ENCODE measurements at regions not wholly inside any gene's neighbourhood (a gene's known extent, or its start where the extent isn't known, plus 50 kb on each side); places are given as distances from the start of the nearest gene placed in this dataset.
"Not testable (repeated sequence)": the region's sequence is repeated elsewhere in the genome, so short reads cannot be mapped to it uniquely, and the experiment has no call there.

DNA sequence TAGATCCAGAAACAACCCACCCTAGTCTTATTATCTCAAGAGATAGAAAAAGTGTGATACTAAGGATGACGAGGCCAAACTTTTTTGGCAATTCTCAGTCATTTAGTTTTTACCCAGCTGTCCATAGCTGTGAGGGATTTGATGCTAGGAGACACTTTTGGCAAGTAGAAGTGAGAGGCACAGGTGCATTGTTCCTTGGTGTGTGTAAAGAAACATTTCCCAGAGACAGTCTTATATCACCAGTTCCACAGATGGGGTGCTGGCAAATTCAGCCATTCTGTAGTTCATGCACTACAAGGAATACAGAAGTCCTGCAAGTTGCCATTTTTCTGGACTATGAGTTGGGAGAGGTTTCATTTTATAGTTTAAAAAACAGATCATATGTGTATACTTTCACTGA is 403.3 kb upstream of the GHITM start:
- Histone ChIP-seq H3K27ac (ENCODE audit: low read depth, low read length) (no peak overlapping the region), H3K36me3 (ENCODE audit: control insufficient read depth, insufficient read depth, low read length) (no peaks in the 10 kb centered on the region), H3K4me1 (ENCODE audit: control insufficient read depth, insufficient read depth, low read length) (no peaks in the 10 kb centered on the region), H3K4me3 (ENCODE audit: low read depth, low read length) (no peak overlapping the region), H3K9me3 (ENCODE audit: control insufficient read depth, insufficient read depth, low read depth, low read length) (peaks cover 15% of the 10 kb centered on the region), H3K9ac (ENCODE audit: low read length) (no peak overlapping the region), H3K27me3 (ENCODE audit: control insufficient read depth, insufficient read depth, low read length) (no peaks in the 10 kb centered on the region)

DNA sequence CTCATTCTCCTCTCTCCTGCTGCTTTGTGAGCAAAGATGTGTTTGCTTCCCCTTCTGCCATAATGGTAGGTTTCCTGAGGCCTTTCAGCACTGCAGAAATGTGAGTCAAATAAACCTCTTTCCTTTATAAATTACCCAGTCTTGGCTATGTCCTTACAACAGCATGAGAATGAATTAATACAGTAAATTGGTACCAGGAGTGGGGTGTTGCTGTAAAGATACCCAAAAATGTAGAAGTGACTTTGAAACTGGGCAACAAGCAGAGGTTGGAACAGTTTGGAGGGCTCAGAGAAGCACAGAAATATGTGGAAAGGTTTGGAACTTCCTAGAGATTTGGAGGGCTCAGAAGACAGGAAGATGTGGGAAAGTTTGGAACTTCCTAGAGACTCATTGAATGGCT is 388.7 kb upstream of the GHITM start:
- peaks cover 58% of the 10 kb centered on the region for H3K9me3 ChIP-seq (ENCODE audit: control insufficient read depth, insufficient read depth, low read depth, low read length)
- H3K27me3 ChIP-seq (ENCODE audit: control insufficient read depth, insufficient read depth, low read length): no peaks in the 10 kb centered on the region
- no peak overlapping the region for H3K9ac ChIP-seq (ENCODE audit: low read length)
- H3K4me3 ChIP-seq (ENCODE audit: low read depth, low read length): no peak overlapping the region
- no peak overlapping the region for H3K27ac ChIP-seq (ENCODE audit: low read depth, low read length)
- no peaks in the 10 kb centered on the region for H3K4me1 ChIP-seq (ENCODE audit: control insufficient read depth, insufficient read depth, low read length)
- H3K36me3 ChIP-seq (ENCODE audit: control insufficient read depth, insufficient read depth, low read length): no peaks in the 10 kb centered on the region

DNA sequence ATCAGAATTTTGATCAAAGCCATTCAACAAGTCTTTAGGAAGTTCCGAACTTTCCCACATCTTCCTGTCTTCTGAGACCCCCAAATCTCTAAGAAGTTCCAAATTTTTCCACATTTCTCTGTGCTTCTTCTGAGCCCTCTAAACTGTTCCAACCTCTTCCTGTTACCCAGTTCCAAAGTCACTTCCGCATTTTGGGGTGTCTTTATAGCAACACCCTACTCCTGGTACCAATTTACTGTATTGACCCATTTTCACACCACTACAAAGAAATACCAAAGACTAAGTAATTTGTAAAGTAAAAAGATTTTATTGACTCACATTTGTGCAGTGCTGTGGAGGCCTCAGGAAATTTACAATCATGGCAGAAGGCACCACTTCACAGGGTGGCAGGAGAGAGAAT is 385.8 kb upstream of the GHITM start:
- Histone ChIP-seq H3K9ac (ENCODE audit: low read length) (no peak overlapping the region), H3K9me3 (ENCODE audit: control insufficient read depth, insufficient read depth, low read depth, low read length) (peaks cover 54% of the 10 kb centered on the region), H3K4me3 (ENCODE audit: low read depth, low read length) (no peak overlapping the region), H3K27ac (ENCODE audit: low read depth, low read length) (no peak overlapping the region), H3K36me3 (ENCODE audit: control insufficient read depth, insufficient read depth, low read length) (no peaks in the 10 kb centered on the region), H3K4me1 (ENCODE audit: control insufficient read depth, insufficient read depth, low read length) (no peaks in the 10 kb centered on the region), H3K27me3 (ENCODE audit: control insufficient read depth, insufficient read depth, low read length) (peaks cover 13% of the 10 kb centered on the region; the same call in 1 of the 2 replicates)

DNA sequence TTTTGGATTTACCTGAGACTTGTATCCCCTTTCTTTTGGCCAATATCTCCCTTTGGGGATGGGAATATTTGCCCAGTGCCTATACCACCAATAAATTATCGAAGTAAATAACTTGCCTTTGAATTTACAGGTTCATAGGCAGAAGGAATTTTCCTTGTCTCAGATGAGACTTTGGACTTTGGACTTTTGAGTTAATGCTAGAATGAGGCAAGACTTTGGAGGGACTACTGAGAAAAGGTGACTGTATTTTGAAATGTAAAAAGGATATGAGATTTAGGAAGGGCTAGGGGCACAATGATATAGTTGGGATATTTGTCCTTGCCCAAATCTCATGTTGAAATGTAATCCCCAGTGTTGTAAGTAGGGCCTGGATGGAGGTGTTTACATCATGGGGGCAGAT is 384.5 kb upstream of the GHITM start:
- peaks cover 48% of the 10 kb centered on the region for H3K9me3 ChIP-seq (ENCODE audit: control insufficient read depth, insufficient read depth, low read depth, low read length)
- peaks cover 25% of the 10 kb centered on the region for H3K27me3 ChIP-seq (ENCODE audit: control insufficient read depth, insufficient read depth, low read length)
- peaks cover 6% of the 10 kb centered on the region for H3K4me1 ChIP-seq (ENCODE audit: control insufficient read depth, insufficient read depth, low read length)
- H3K9ac ChIP-seq (ENCODE audit: low read length): no peak overlapping the region
- no peaks in the 10 kb centered on the region for H3K36me3 ChIP-seq (ENCODE audit: control insufficient read depth, insufficient read depth, low read length)
- no peak overlapping the region for H3K27ac ChIP-seq (ENCODE audit: low read depth, low read length)
- no peak overlapping the region for H3K4me3 ChIP-seq (ENCODE audit: low read depth, low read length)

DNA sequence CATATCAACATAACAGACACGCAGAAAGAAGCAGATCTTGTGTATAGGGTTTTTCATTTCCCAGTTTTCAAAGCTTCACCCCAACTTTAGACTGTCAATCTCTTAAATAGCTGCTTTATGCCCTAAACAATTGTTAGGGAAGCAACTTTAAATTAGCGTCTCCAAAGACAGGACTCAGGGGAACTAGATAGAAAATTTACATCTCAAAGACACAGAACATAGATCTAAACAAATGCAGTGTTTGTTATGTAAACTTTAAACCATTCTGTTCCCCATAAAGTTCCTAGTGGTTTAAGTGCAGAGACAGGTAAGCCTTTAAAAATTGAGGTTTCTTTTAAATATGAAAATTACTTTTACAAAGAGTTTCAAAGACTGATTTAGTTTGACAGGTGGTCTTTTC is 379.2 kb upstream of the GHITM start:
- no peaks in the 10 kb centered on the region for H3K36me3 ChIP-seq (ENCODE audit: control insufficient read depth, insufficient read depth, low read length)
- H3K9me3 ChIP-seq (ENCODE audit: control insufficient read depth, insufficient read depth, low read depth, low read length): no peaks in the 10 kb centered on the region
- no peak overlapping the region for H3K27ac ChIP-seq (ENCODE audit: low read depth, low read length)
- H3K27me3 ChIP-seq (ENCODE audit: control insufficient read depth, insufficient read depth, low read length): peaks cover 46% of the 10 kb centered on the region
- H3K4me1 ChIP-seq (ENCODE audit: control insufficient read depth, insufficient read depth, low read length): peaks cover 13% of the 10 kb centered on the region
- H3K4me3 ChIP-seq (ENCODE audit: low read depth, low read length): no peak overlapping the region
- H3K9ac ChIP-seq (ENCODE audit: low read length): no peak overlapping the region

DNA sequence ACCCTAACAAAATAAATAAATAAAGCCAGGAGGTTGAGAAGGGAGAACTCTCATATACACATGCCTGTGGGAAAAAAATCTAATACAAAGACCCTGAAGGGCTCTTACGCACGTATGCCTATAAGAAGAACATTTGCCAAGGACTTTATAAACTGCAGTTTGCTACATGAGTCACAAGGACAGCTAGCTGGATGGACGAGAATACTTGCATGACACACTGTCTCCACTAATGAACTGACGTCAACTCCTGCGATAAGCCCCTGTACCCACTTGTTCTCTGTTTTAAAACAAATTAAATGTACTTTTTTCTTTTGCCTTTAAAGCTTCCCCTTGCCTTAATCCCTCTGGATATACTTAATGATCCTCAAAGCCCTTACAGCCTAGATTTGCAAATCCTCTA is 374.6 kb upstream of the GHITM start:
- Histone ChIP-seq H3K27ac (ENCODE audit: low read depth, low read length) (no peak overlapping the region), H3K27me3 (ENCODE audit: control insufficient read depth, insufficient read depth, low read length) (peaks cover 22% of the 10 kb centered on the region), H3K36me3 (ENCODE audit: control insufficient read depth, insufficient read depth, low read length) (no peaks in the 10 kb centered on the region), H3K4me1 (ENCODE audit: control insufficient read depth, insufficient read depth, low read length) (peaks cover 8% of the 10 kb centered on the region), H3K4me3 (ENCODE audit: low read depth, low read length) (no peak overlapping the region), H3K9me3 (ENCODE audit: control insufficient read depth, insufficient read depth, low read depth, low read length) (no peaks in the 10 kb centered on the region), H3K9ac (ENCODE audit: low read length) (no peak overlapping the region)

DNA sequence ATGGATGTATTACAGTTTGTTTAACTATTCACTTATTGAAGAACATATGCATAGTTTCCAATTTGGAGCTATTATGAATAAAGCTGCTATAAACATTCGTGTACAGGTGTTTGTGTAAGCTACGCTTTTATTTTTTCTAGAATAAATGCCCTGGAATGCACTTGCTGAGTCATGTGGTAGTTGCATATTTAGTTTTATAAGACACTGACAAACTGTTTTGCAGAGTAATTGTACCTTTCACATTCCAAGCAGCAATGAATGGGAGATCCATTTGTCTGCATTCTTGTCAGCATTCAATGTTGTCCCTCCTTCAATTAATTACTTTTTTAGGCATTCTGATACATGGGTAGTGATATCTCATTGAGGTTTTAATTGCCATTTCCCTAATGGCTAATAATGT is 373.6 kb upstream of the GHITM start:
- Histone ChIP-seq H3K4me1 (ENCODE audit: control insufficient read depth, insufficient read depth, low read length) (peaks cover 2% of the 10 kb centered on the region), H3K27ac (ENCODE audit: low read depth, low read length) (no peak overlapping the region), H3K4me3 (ENCODE audit: low read depth, low read length) (no peak overlapping the region), H3K27me3 (ENCODE audit: control insufficient read depth, insufficient read depth, low read length) (peaks cover 18% of the 10 kb centered on the region), H3K9me3 (ENCODE audit: control insufficient read depth, insufficient read depth, low read depth, low read length) (0 out of 2 replicates have a peak, but pooled peaks cover 5% of the 10 kb centered on the region), H3K36me3 (ENCODE audit: control insufficient read depth, insufficient read depth, low read length) (no peaks in the 10 kb centered on the region), H3K9ac (ENCODE audit: low read length) (no peak overlapping the region)

DNA sequence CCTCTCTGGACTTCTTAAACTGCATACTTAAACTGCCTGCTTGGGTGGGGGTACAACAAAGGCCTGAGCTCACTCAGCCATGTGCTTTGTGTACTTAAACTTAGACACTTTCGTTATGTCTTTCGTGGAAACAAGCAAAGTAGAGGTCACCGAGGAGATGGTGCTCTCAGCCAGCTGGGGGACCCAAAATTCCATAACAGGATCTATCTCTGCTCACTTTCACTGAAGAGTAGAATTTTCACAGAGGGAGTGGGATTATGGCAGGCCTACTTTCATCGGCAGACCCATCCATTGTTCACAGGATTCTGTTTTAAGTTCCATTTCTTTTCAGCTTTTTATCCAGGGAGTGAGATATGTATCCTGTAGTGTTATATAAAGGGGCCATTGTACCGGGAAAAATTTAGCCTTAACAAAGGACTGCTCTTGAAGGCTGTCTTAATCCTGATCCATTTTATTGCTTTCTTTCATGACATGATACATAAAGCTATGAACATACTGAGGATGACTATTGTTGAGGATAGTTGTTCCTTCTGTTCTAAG is 370.0 kb upstream of the GHITM start:
- Histone ChIP-seq H3K27ac (ENCODE audit: low read depth, low read length) (no peak overlapping the region), H3K4me3 (ENCODE audit: low read depth, low read length) (no peak overlapping the region), H3K36me3 (ENCODE audit: control insufficient read depth, insufficient read depth, low read length) (no peaks in the 10 kb centered on the region), H3K27me3 (ENCODE audit: control insufficient read depth, insufficient read depth, low read length) (no peaks in the 10 kb centered on the region), H3K4me1 (ENCODE audit: control insufficient read depth, insufficient read depth, low read length) (no peaks in the 10 kb centered on the region), H3K9ac (ENCODE audit: low read length) (no peak overlapping the region), H3K9me3 (ENCODE audit: control insufficient read depth, insufficient read depth, low read depth, low read length) (peaks cover 6% of the 10 kb centered on the region)

DNA sequence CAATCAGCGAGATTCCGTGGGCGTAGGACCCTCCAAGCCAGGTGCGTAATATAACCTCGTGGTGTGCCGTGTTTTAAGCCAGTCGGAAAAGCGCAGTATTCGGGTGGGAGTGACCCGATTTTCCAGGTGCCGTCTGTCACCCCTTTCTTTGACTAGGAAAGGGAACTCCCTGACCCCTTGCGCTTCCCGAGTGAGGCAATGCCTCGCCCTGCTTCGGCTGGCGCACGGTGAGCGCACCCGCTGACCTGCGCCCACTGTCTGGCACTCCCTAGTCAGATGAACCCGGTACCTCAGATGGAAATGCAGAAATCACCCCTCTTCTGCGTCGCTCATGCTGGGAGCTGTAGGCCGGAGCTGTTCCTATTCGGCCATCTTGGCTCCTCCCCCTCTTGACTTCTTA is 352.6 kb upstream of the GHITM start:
- H3K27ac ChIP-seq (ENCODE audit: low read depth, low read length); H3K27me3 ChIP-seq (ENCODE audit: control insufficient read depth, insufficient read depth, low read length); H3K4me1 ChIP-seq (ENCODE audit: control insufficient read depth, insufficient read depth, low read length); H3K9me3 ChIP-seq (ENCODE audit: control insufficient read depth, insufficient read depth, low read depth, low read length); H3K36me3 ChIP-seq (ENCODE audit: control insufficient read depth, insufficient read depth, low read length): not testable (repeated sequence)
- peak overlapping the region; percentile 56 for H3K4me3 ChIP-seq (ENCODE audit: low read depth, low read length)
- peak overlapping the region; percentile 23 for H3K9ac ChIP-seq (ENCODE audit: low read length)

DNA sequence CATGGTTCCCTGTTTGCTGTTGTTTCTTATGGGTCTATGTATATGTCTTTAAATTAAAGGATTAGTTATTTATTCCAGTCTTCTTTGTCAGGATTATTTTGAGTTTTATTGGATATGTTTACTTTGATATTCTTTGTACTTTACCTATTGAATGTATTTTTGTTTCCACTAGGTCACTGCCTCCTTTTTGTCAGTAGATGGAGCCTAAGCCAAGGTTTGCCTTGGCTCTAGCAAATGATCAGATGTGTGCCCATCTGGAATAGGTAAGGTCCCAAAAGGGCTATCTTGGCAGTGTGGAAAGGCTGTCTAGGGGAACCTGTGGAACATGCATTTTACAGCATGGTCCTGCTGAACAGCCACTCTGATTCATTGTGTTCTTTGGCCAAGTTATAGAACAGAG is 337.3 kb upstream of the GHITM start:
- Histone ChIP-seq H3K27me3 (ENCODE audit: control insufficient read depth, insufficient read depth, low read length) (no peaks in the 10 kb centered on the region), H3K4me3 (ENCODE audit: low read depth, low read length) (no peak overlapping the region), H3K9ac (ENCODE audit: low read length) (no peak overlapping the region), H3K4me1 (ENCODE audit: control insufficient read depth, insufficient read depth, low read length) (no peaks in the 10 kb centered on the region), H3K9me3 (ENCODE audit: control insufficient read depth, insufficient read depth, low read depth, low read length) (no peaks in the 10 kb centered on the region), H3K36me3 (ENCODE audit: control insufficient read depth, insufficient read depth, low read length) (no peaks in the 10 kb centered on the region), H3K27ac (ENCODE audit: low read depth, low read length) (no peak overlapping the region)

DNA sequence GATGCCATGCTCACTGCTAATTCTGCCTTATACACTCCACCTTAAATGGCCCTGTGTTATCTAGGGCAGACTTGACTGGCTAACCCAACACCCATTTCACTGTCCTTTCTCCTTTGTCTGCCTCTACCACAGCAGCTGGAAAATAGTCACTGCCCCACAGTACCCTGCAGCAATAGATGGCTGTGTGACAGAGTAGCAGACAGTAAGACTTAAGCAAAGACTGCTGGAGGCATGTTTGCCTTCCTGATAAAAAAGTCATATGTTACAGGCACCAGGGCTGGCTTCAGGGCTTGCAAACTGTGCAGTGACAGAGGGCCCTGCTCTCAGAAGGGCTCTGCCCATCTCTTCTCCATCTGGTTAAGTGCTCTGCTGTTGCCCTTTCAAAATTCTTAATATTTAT is 332.6 kb upstream of the GHITM start:
- Histone ChIP-seq H3K4me3 (ENCODE audit: low read depth, low read length) (no peak overlapping the region), H3K27me3 (ENCODE audit: control insufficient read depth, insufficient read depth, low read length) (no peaks in the 10 kb centered on the region), H3K4me1 (ENCODE audit: control insufficient read depth, insufficient read depth, low read length) (no peaks in the 10 kb centered on the region), H3K27ac (ENCODE audit: low read depth, low read length) (no peak overlapping the region), H3K9me3 (ENCODE audit: control insufficient read depth, insufficient read depth, low read depth, low read length) (no peaks in the 10 kb centered on the region), H3K36me3 (ENCODE audit: control insufficient read depth, insufficient read depth, low read length) (no peaks in the 10 kb centered on the region), H3K9ac (ENCODE audit: low read length) (no peak overlapping the region)

DNA sequence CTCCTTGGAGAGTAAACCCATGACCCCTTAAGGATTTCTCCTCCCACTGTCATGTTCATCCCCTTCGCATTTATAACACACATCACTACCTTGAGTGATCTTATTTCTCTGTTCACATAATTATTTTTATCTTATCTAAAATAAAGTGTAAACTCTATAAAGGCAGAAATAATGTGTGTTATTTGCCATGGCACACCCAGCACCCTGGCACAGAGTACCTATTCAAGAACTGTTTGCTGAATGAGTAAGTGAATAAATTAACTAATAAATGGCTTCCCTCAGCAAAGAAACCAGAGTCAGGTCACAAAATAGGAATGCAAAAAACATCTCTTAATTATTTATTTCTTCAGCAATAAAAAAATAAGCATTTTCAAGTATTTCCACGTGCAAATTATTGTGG is 330.3 kb upstream of the GHITM start:
- Histone ChIP-seq H3K4me1 (ENCODE audit: control insufficient read depth, insufficient read depth, low read length) (no peaks in the 10 kb centered on the region), H3K9me3 (ENCODE audit: control insufficient read depth, insufficient read depth, low read depth, low read length) (no peaks in the 10 kb centered on the region)

More for the DNA sequence above, 330.3 kb upstream of the GHITM start:
- Histone ChIP-seq H3K27me3 (ENCODE audit: control insufficient read depth, insufficient read depth, low read length) (no peaks in the 10 kb centered on the region), H3K27ac (ENCODE audit: low read depth, low read length) (no peak overlapping the region), H3K36me3 (ENCODE audit: control insufficient read depth, insufficient read depth, low read length) (no peaks in the 10 kb centered on the region), H3K4me3 (ENCODE audit: low read depth, low read length) (no peak overlapping the region), H3K9ac (ENCODE audit: low read length) (no peak overlapping the region)

Measured in HUES6 (cell line).